GM18907 (cell line): ENCODE measurements at regions not wholly inside any gene's neighbourhood (a gene's known extent, or its start where the extent isn't known, plus 50 kb on each side); places are given as distances from the start of the nearest gene placed in this dataset.
A peak's percentile ranks its signal among the peaks of the same experiment; 100 is the strongest.

ENCODE experiments used
- ATAC-seq: cut with Tn5 transposase; IDR thresholded peaks from one replicate; pipeline ENCODE4 v1.9.1; 2021; ENCODE audit warnings: mild to moderate bottlenecking, moderate library complexity; ENCODE audit not compliant: unreplicated experiment

- ATAC-seq: no peak
Measured at GRCh38 chr3:99502871-99503270, 135.5 kb upstream of the COL8A1 start.

GRCh38 chr3:99500485-99500884 lies 137.9 kb upstream of the COL8A1 start:
- no peak for ATAC-seq

- ATAC-seq: peak; percentile 67
Measured at GRCh38 chr3:99499235-99500158, 138.9 kb upstream of the COL8A1 start.

GRCh38 chr3:99498550-99499234 lies 139.7 kb upstream of the COL8A1 start:
- peak; percentile 30 for ATAC-seq

GRCh38 chr3:99487894-99488293 lies 150.5 kb upstream of the COL8A1 start:
- ATAC-seq: no peak

GRCh38 chr3:99485286-99485685 lies 153.1 kb upstream of the COL8A1 start:
- ATAC-seq: no peak

GRCh38 chr3:99484871-99485270 lies 153.5 kb upstream of the COL8A1 start:
- no peak for ATAC-seq

GRCh38 chr3:99483841-99484240 lies 154.6 kb upstream of the COL8A1 start:
- ATAC-seq: no peak

- ATAC-seq: no peak
Measured at GRCh38 chr3:99482191-99482590, 156.2 kb upstream of the COL8A1 start.

- ATAC-seq: no peak
Measured at GRCh38 chr3:99481561-99481960, 156.8 kb upstream of the COL8A1 start.

GRCh38 chr3:99479768-99480167 lies 158.6 kb upstream of the COL8A1 start:
- ATAC-seq: no peak

- no peak for ATAC-seq
Measured at GRCh38 chr3:99477650-99478049, 160.7 kb upstream of the COL8A1 start.

GRCh38 chr3:99475229-99475628 lies 163.2 kb upstream of the COL8A1 start:
- ATAC-seq: no peak

GRCh38 chr3:99474776-99475175 lies 163.6 kb upstream of the COL8A1 start:
- no peak for ATAC-seq

- no peak for ATAC-seq
Measured at GRCh38 chr3:99473321-99473751, 165.1 kb upstream of the COL8A1 start.

GRCh38 chr3:99472385-99472784 lies 166.0 kb upstream of the COL8A1 start:
- ATAC-seq: no peak

- ATAC-seq: no peak
Measured at GRCh38 chr3:99471353-99472323, 166.8 kb upstream of the COL8A1 start.

- ATAC-seq: no peak
Measured at GRCh38 chr3:99470841-99471240, 167.6 kb upstream of the COL8A1 start.

- no peak for ATAC-seq
Measured at GRCh38 chr3:99468918-99469317, 169.5 kb upstream of the COL8A1 start.

GRCh38 chr3:99467420-99467819 lies 171.0 kb upstream of the COL8A1 start:
- no peak for ATAC-seq

- ATAC-seq: no peak
Measured at GRCh38 chr3:99466331-99466730, 172.1 kb upstream of the COL8A1 start.
